ENCODE measurements at regions not wholly inside any gene's neighbourhood (a gene's known extent, or its start where the extent isn't known, plus 50 kb on each side); places are given as distances from the start of the nearest gene placed in this dataset.

GRCh38 chr2:203811491-203812221 is 55.9 kb upstream of the CTLA4 start (continued):
- no peak for TF ChIP-seq USF2 (CRISPR knock-in tag; IDR thresholded peaks at IDR 0.05)

- ChIA-PET POLR2A (interaction anchor here (0.6 kb wide), 1 partner anchor 1073 kb away, joined by 5 read pairs; no protein-coding TSS in a partner anchor), CTCF (no interaction called here)
- H3K9me3 Mint-ChIP-seq, result no peaks in the 10 kb centered on the region
- no peak overlapping the region for H3K4me3 Mint-ChIP-seq
- no peak for DNase-seq (ENCODE audit: low spot score)
- H3K36me3 Mint-ChIP-seq, result no peaks in the 10 kb centered on the region
- no peak overlapping the region for H3K27ac Mint-ChIP-seq
- TF ChIP-seq EMX1 (CRISPR knock-in tag; IDR thresholded peaks at IDR 0.05), result no peak
- TF ChIP-seq CBFB (CRISPR knock-in tag; IDR thresholded peaks at IDR 0.05; ENCODE audit: low read depth), result no peak
- TF ChIP-seq GRHL2 (CRISPR knock-in tag; IDR thresholded peaks at IDR 0.05; ENCODE audit: insufficient replicate concordance, severe bottlenecking), result no peak
- TF ChIP-seq ZBTB21 (CRISPR knock-in tag; IDR thresholded peaks at IDR 0.05; ENCODE audit: borderline replicate concordance), result no peak
- no peak for TF ChIP-seq USF2 (CRISPR knock-in tag; IDR thresholded peaks at IDR 0.05)
- no peak for TF ChIP-seq CREB1 (CRISPR knock-in tag; IDR thresholded peaks at IDR 0.05)
- TF ChIP-seq, protein P1, sequence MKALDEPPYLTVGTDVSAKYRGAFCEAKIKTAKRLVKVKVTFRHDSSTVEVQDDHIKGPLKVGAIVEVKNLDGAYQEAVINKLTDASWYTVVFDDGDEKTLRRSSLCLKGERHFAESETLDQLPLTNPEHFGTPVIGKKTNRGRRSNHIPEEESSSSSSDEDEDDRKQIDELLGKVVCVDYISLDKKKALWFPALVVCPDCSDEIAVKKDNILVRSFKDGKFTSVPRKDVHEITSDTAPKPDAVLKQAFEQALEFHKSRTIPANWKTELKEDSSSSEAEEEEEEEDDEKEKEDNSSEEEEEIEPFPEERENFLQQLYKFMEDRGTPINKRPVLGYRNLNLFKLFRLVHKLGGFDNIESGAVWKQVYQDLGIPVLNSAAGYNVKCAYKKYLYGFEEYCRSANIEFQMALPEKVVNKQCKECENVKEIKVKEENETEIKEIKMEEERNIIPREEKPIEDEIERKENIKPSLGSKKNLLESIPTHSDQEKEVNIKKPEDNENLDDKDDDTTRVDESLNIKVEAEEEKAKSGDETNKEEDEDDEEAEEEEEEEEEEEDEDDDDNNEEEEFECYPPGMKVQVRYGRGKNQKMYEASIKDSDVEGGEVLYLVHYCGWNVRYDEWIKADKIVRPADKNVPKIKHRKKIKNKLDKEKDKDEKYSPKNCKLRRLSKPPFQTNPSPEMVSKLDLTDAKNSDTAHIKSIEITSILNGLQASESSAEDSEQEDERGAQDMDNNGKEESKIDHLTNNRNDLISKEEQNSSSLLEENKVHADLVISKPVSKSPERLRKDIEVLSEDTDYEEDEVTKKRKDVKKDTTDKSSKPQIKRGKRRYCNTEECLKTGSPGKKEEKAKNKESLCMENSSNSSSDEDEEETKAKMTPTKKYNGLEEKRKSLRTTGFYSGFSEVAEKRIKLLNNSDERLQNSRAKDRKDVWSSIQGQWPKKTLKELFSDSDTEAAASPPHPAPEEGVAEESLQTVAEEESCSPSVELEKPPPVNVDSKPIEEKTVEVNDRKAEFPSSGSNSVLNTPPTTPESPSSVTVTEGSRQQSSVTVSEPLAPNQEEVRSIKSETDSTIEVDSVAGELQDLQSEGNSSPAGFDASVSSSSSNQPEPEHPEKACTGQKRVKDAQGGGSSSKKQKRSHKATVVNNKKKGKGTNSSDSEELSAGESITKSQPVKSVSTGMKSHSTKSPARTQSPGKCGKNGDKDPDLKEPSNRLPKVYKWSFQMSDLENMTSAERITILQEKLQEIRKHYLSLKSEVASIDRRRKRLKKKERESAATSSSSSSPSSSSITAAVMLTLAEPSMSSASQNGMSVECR (CRISPR knock-in tag; IDR thresholded peaks at IDR 0.05; ENCODE audit: borderline replicate concordance), result no peak
- no peak for TF ChIP-seq TP53 (CRISPR knock-in tag; IDR thresholded peaks at IDR 0.05)
- TF ChIP-seq, protein P2, sequence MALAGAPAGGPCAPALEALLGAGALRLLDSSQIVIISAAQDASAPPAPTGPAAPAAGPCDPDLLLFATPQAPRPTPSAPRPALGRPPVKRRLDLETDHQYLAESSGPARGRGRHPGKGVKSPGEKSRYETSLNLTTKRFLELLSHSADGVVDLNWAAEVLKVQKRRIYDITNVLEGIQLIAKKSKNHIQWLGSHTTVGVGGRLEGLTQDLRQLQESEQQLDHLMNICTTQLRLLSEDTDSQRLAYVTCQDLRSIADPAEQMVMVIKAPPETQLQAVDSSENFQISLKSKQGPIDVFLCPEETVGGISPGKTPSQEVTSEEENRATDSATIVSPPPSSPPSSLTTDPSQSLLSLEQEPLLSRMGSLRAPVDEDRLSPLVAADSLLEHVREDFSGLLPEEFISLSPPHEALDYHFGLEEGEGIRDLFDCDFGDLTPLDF (CRISPR knock-in tag; IDR thresholded peaks at IDR 0.05), result no peak
- TF ChIP-seq ZNF138 (CRISPR knock-in tag; conservative IDR thresholded peaks at IDR 0.05), result no peak
- TF ChIP-seq KAT7 (CRISPR knock-in tag; IDR thresholded peaks at IDR 0.05; ENCODE audit: borderline replicate concordance), result no peak
- TF ChIP-seq ZNF671 (CRISPR knock-in tag; IDR thresholded peaks at IDR 0.05), result no peak
- TF ChIP-seq, protein P3, sequence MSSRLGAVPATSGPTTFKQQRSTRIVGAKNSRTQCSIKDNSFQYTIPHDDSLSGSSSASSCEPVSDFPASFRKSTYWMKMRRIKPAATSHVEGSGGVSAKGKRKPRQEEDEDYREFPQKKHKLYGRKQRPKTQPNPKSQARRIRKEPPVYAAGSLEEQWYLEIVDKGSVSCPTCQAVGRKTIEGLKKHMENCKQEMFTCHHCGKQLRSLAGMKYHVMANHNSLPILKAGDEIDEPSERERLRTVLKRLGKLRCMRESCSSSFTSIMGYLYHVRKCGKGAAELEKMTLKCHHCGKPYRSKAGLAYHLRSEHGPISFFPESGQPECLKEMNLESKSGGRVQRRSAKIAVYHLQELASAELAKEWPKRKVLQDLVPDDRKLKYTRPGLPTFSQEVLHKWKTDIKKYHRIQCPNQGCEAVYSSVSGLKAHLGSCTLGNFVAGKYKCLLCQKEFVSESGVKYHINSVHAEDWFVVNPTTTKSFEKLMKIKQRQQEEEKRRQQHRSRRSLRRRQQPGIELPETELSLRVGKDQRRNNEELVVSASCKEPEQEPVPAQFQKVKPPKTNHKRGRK (CRISPR knock-in tag; IDR thresholded peaks at IDR 0.05; ENCODE audit: borderline replicate concordance), result no peak
- no peak for TF ChIP-seq RELA (CRISPR knock-in tag; IDR thresholded peaks at IDR 0.05; ENCODE audit: borderline replicate concordance)
- TF ChIP-seq MAX (CRISPR knock-in tag; IDR thresholded peaks at IDR 0.05), result no peak
- TF ChIP-seq, protein P4, sequence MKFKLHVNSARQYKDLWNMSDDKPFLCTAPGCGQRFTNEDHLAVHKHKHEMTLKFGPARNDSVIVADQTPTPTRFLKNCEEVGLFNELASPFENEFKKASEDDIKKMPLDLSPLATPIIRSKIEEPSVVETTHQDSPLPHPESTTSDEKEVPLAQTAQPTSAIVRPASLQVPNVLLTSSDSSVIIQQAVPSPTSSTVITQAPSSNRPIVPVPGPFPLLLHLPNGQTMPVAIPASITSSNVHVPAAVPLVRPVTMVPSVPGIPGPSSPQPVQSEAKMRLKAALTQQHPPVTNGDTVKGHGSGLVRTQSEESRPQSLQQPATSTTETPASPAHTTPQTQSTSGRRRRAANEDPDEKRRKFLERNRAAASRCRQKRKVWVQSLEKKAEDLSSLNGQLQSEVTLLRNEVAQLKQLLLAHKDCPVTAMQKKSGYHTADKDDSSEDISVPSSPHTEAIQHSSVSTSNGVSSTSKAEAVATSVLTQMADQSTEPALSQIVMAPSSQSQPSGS (CRISPR knock-in tag; IDR thresholded peaks at IDR 0.05; ENCODE audit: borderline replicate concordance, low read depth), result no peak
- no peaks in the 10 kb centered on the region for H3K27me3 Mint-ChIP-seq (ENCODE audit: low read depth)
- peaks cover 11% of the 10 kb centered on the region for H3K4me1 Mint-ChIP-seq
- ATAC-seq, result no peak
Measured at GRCh38 chr2:203812294-203813221, 55.0 kb upstream of the CTLA4 start.

All from WTC11 (cell line).